ENCODE measurements at regions not wholly inside any gene's neighbourhood (a gene's known extent, or its start where the extent isn't known, plus 50 kb on each side); places are given as distances from the start of the nearest gene placed in this dataset.

- TF ChIP-seq POLR2A (IDR thresholded peaks at IDR 0.05; ENCODE audit: low read length), result no peak
- no peak for TF ChIP-seq GATA1 (IDR thresholded peaks at IDR 0.05; ENCODE audit: low read depth, low read length)
Observed at GRCh38 chr5:20554001-20554400, 566.0 kb upstream of the CDH18 start.
